Fibroblast of skin of right biceps (primary cell): ENCODE measurements at regions not wholly inside any gene's neighbourhood (a gene's known extent, or its start where the extent isn't known, plus 50 kb on each side); places are given as distances from the start of the nearest gene placed in this dataset.
"Not testable (repeated sequence)": the region's sequence is repeated elsewhere in the genome, so short reads cannot be mapped to it uniquely, and the experiment has no call there.

Source experiments
- DNase-seq: peaks from one replicate; pipeline ENCODE4 v3.0.0-alpha.2; 2013

- DNase-seq, result no peak
Measured at GRCh38 chr2:67713376-67713775, 316.2 kb downstream of the ETAA1 start.

- DNase-seq, result peak; percentile 69
Measured at GRCh38 chr2:67716895-67717396, 319.8 kb downstream of the ETAA1 start.

GRCh38 chr2:67717692-67718091, 320.6 kb downstream of the ETAA1 start:
- DNase-seq, result peak; percentile 17

GRCh38 chr2:67719351-67719750, 322.2 kb downstream of the ETAA1 start:
- DNase-seq, result peak; percentile 7

- no peak for DNase-seq
Measured at GRCh38 chr2:67721516-67721915, 324.4 kb downstream of the ETAA1 start.

- DNase-seq, result no peak
Measured at GRCh38 chr2:67724261-67724660, 327.1 kb downstream of the ETAA1 start.

GRCh38 chr2:67725731-67726130, 328.6 kb downstream of the ETAA1 start:
- DNase-seq, result no peak

GRCh38 chr2:67726416-67726815, 329.3 kb downstream of the ETAA1 start:
- no peak for DNase-seq

- DNase-seq, result no peak
Measured at GRCh38 chr2:67727131-67727530, 330.0 kb downstream of the ETAA1 start.

GRCh38 chr2:67727623-67728022, 330.5 kb downstream of the ETAA1 start:
- no peak for DNase-seq

- no peak for DNase-seq
Measured at GRCh38 chr2:67729474-67729873, 332.3 kb downstream of the ETAA1 start.

- peak; percentile 47 for DNase-seq
Measured at GRCh38 chr2:67733517-67733916, 329.3 kb downstream of the C1D start.

GRCh38 chr2:67752199-67752598, 310.6 kb downstream of the C1D start:
- DNase-seq, result no peak

- DNase-seq, result peak; percentile 61
Measured at GRCh38 chr2:67752969-67753368, 309.8 kb downstream of the C1D start.

GRCh38 chr2:67755156-67755882, 307.5 kb downstream of the C1D start:
- DNase-seq, result no peak

GRCh38 chr2:67760995-67761394, 301.8 kb downstream of the C1D start:
- no peak for DNase-seq

- DNase-seq, result no peak
Measured at GRCh38 chr2:67771380-67771779, 291.4 kb downstream of the C1D start.

GRCh38 chr2:67772216-67773170, 290.3 kb downstream of the C1D start:
- DNase-seq, result no peak

GRCh38 chr2:67773851-67774250, 289.0 kb downstream of the C1D start:
- no peak for DNase-seq

- DNase-seq, result no peak
Measured at GRCh38 chr2:67776276-67776675, 286.5 kb downstream of the C1D start.

- DNase-seq, result no peak
Measured at GRCh38 chr2:67777010-67777409, 285.8 kb downstream of the C1D start.

GRCh38 chr2:67777836-67778429, 284.9 kb downstream of the C1D start:
- no peak for DNase-seq

GRCh38 chr2:67780841-67781240, 282.0 kb downstream of the C1D start:
- not testable (repeated sequence) for DNase-seq
